HL-60 (cell line): ENCODE measurements at regions not wholly inside any gene's neighbourhood (a gene's known extent, or its start where the extent isn't known, plus 50 kb on each side); places are given as distances from the start of the nearest gene placed in this dataset.

Source experiments
- CTCF ChIP-seq: IDR thresholded peaks from one replicate; pipeline ENCODE4 v1.5.1; 2011; ENCODE audit warnings: low read length, control low read depth, inconsistent platforms; ENCODE audit not compliant: insufficient read depth
- GABPA ChIP-seq: IDR thresholded peaks from 2 replicates; pipeline ENCODE4 v1.6.1; 2012; ENCODE audit warnings: low read depth
- POLR2AphosphoS5 ChIP-seq: IDR thresholded peaks from 2 replicates; pipeline ENCODE4 v1.6.1; 2012; ENCODE audit warnings: low read depth
- REST ChIP-seq: IDR thresholded peaks from 2 replicates; pipeline ENCODE4 v1.6.1; 2012; ENCODE audit warnings: low read depth; ENCODE audit not compliant: insufficient replicate concordance
- SPI1 ChIP-seq: IDR thresholded peaks from 2 replicates; pipeline ENCODE4 v1.6.1; 2012; ENCODE audit warnings: low read depth, mild to moderate bottlenecking, borderline replicate concordance

- no peak for TF ChIP-seq CTCF
- no peak for TF ChIP-seq POLR2AphosphoS5
- no peak for TF ChIP-seq GABPA
- TF ChIP-seq SPI1, result no peak
- no peak for TF ChIP-seq REST
Measured at GRCh38 chr16:60882816-60883215, 1153.4 kb downstream of the CDH8 start.
